WTC11 (cell line): ENCODE measurements at regions not wholly inside any gene's neighbourhood (a gene's known extent, or its start where the extent isn't known, plus 50 kb on each side); places are given as distances from the start of the nearest gene placed in this dataset.
A peak's percentile ranks its signal among the peaks of the same experiment; 100 is the strongest.
"Not testable (repeated sequence)": the region's sequence is repeated elsewhere in the genome, so short reads cannot be mapped to it uniquely, and the experiment has no call there.

Source experiments
- ATAC-seq: fragments of 200-7000 bp; cut with Tn5 transposase; 2 replicates; pipeline ENCODE4 v1.10.0; 2021; ENCODE audit warnings: mild to moderate bottlenecking, moderate library complexity
- CTCF ChIA-PET: fragments of 300-600 bp; sonication (Branson Sonifier 250); formaldehyde crosslinking; loops from one replicate; lab custom pipeline; 2021; ENCODE audit warnings: antibody characterized with exemption; lab: Charles Lee
- POLR2A ChIA-PET: fragments of 350-600 bp; sonication (Branson Sonifier 250); formaldehyde crosslinking; loops from one replicate; lab custom pipeline; 2021; ENCODE audit warnings: antibody characterized with exemption; lab: Charles Lee
- DNase-seq: peaks from one replicate; pipeline ENCODE4 v3.0.0; 2021; ENCODE audit warnings: low spot score
- H3K27ac Mint-ChIP-seq: 2 replicates; pipeline ENCODE4 v1.8.0; 2021; ENCODE audit warnings: mixed read lengths
- H3K27me3 Mint-ChIP-seq: 2 replicates; pipeline ENCODE4 v1.8.0; 2021; ENCODE audit warnings: low read depth, mild to moderate bottlenecking, moderate library complexity, mixed read lengths
- H3K36me3 Mint-ChIP-seq: 2 replicates; pipeline ENCODE4 v1.8.0; 2021; ENCODE audit warnings: mixed read lengths
- H3K4me1 Mint-ChIP-seq: 2 replicates; pipeline ENCODE4 v1.8.0; 2022; ENCODE audit warnings: mixed read lengths
- H3K4me3 Mint-ChIP-seq: 2 replicates; pipeline ENCODE4 v1.8.0; 2021; ENCODE audit warnings: mild to moderate bottlenecking, moderate library complexity, mixed read lengths
- H3K9me3 Mint-ChIP-seq: 2 replicates; pipeline ENCODE4 v1.8.0; 2021; ENCODE audit warnings: mixed read lengths
- FOXK1 ChIP-seq: sonication (generic); formaldehyde crosslinking; IDR thresholded peaks from 2 replicates; pipeline ENCODE4 v1.8.0; 2022; ENCODE audit warnings: mild to moderate bottlenecking, moderate library complexity, missing genetic modification reagents
- GABPB1 ChIP-seq: sonication (generic); formaldehyde crosslinking; IDR thresholded peaks from 2 replicates; pipeline ENCODE4 v1.8.1; 2023; ENCODE audit warnings: mild to moderate bottlenecking, missing genetic modification reagents
- NR3C1 ChIP-seq: sonication (generic); formaldehyde crosslinking; conservative IDR thresholded peaks from 2 replicates; pipeline ENCODE4 v1.8.1; 2023; ENCODE audit warnings: low read depth, mild to moderate bottlenecking, missing genetic modification reagents
- PRRX2 ChIP-seq: fragments of 250-450 bp; sonication (Bioruptor Pico); IDR thresholded peaks from 2 replicates; pipeline ENCODE4 v1.8.0; 2021; ENCODE audit warnings: mild to moderate bottlenecking
- SP1 ChIP-seq: sonication (generic); formaldehyde crosslinking; conservative IDR thresholded peaks from 2 replicates; pipeline ENCODE4 v1.8.1; 2022; ENCODE audit warnings: missing genetic modification reagents
- TEAD1 ChIP-seq: sonication (generic); formaldehyde crosslinking; IDR thresholded peaks from 2 replicates; pipeline ENCODE4 v1.8.0; 2022; ENCODE audit warnings: mild to moderate bottlenecking, missing genetic modification reagents
- ZNF138 ChIP-seq: sonication (generic); formaldehyde crosslinking; conservative IDR thresholded peaks from 2 replicates; pipeline ENCODE4 v1.8.1; 2022; ENCODE audit warnings: mild to moderate bottlenecking, moderate library complexity, missing genetic modification reagents
- ZNF263 ChIP-seq: sonication (generic); formaldehyde crosslinking; IDR thresholded peaks from 2 replicates; pipeline ENCODE4 v1.8.1; 2022; ENCODE audit warnings: low read depth, mild to moderate bottlenecking, moderate library complexity, missing genetic modification reagents
- ZNF317 ChIP-seq: sonication (generic); formaldehyde crosslinking; IDR thresholded peaks from 2 replicates; pipeline ENCODE4 v1.8.1; 2023; ENCODE audit warnings: low read depth, mild to moderate bottlenecking, moderate library complexity, missing genetic modification reagents, borderline replicate concordance
- TF ChIP-seq, protein P1 (sequence below): sonication (generic); formaldehyde crosslinking; conservative IDR thresholded peaks from 2 replicates; pipeline ENCODE4 v1.8.1; 2023; ENCODE audit warnings: mild to moderate bottlenecking, low read depth, missing genetic modification reagents, moderate library complexity
- TF ChIP-seq, protein P2 (sequence below): sonication (generic); formaldehyde crosslinking; IDR thresholded peaks from 2 replicates; pipeline ENCODE4 v1.8.1; 2022; ENCODE audit warnings: missing genetic modification reagents, borderline replicate concordance
- TF ChIP-seq, protein P3 (sequence below): sonication (generic); formaldehyde crosslinking; IDR thresholded peaks from 2 replicates; pipeline ENCODE4 v1.8.0; 2023; ENCODE audit warnings: missing genetic modification reagents, mild to moderate bottlenecking, borderline replicate concordance
- TF ChIP-seq, protein P4 (sequence below): fragments of 250-450 bp; sonication (Bioruptor Pico); IDR thresholded peaks from 2 replicates; pipeline ENCODE4 v1.9.0; 2021; ENCODE audit warnings: moderate library complexity, mild to moderate bottlenecking, inconsistent platforms, borderline replicate concordance

DNA sequence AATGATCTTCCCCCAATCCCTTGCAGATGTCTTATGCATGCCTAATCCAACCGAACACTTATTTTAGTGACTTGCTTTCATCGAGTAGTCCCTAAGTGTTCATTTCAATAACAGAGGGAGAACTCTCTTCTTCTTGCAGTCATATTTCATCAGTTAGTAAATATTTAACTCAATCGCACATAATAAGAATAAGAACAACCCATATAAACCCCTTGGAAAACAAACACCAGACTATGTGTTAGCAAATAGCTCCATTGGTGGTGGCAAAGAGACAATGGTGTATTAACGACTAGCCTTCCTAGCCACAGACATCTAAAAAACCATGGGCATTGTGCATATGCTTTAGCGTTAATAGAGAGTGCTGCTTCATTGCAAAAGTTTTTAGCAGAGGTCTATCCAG lies 725.8 kb downstream of the BCL11A start (continued):
- TF ChIP-seq, protein P1, sequence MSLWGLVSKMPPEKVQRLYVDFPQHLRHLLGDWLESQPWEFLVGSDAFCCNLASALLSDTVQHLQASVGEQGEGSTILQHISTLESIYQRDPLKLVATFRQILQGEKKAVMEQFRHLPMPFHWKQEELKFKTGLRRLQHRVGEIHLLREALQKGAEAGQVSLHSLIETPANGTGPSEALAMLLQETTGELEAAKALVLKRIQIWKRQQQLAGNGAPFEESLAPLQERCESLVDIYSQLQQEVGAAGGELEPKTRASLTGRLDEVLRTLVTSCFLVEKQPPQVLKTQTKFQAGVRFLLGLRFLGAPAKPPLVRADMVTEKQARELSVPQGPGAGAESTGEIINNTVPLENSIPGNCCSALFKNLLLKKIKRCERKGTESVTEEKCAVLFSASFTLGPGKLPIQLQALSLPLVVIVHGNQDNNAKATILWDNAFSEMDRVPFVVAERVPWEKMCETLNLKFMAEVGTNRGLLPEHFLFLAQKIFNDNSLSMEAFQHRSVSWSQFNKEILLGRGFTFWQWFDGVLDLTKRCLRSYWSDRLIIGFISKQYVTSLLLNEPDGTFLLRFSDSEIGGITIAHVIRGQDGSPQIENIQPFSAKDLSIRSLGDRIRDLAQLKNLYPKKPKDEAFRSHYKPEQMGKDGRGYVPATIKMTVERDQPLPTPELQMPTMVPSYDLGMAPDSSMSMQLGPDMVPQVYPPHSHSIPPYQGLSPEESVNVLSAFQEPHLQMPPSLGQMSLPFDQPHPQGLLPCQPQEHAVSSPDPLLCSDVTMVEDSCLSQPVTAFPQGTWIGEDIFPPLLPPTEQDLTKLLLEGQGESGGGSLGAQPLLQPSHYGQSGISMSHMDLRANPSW (CRISPR knock-in tag): no peak

DNA sequence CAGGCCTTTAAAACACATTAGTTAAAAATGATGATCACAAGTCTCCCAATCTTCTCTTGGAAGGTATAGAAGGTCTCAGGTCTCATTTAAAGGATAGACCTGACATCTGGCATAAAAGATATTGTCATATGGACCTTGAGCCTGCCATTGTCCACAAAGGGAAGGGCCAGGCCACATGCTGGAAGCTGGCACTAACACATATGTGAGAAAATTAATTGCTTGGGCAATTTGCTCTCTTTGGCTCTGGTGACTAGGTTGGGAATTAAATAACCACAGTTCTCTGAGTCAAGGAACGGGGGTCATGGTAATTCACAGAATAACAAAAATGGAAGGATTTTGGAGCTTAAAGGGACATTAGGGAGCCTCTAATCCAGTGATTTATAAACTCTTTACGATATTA lies 727.3 kb downstream of the BCL11A start:
- no peak for DNase-seq
- POLR2A ChIA-PET: no interaction called here

DNA sequence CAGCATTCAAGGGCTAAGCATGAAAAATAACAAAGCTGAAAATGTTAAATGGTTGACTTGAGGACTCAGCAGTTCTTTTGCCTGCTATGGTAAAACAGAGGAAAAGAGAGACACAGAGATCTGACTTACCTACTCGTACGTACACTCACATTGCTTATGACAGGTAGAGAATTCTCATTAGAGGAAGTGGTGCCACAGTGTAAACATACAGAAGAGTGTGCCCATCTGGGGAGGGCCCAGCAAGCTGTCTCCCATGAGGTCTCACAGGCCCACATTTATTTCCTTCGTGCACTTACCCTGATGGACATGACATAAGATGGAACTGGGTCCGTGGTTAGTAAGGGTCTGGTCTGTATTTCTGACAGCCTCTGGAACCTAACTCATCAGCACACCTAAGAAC lies 729.1 kb downstream of the BCL11A start:
- no peak overlapping the region for H3K27ac Mint-ChIP-seq
- POLR2A ChIA-PET: no interaction called here
- H3K4me1 Mint-ChIP-seq: no peaks in the 10 kb centered on the region

More for the DNA sequence above, 727.3 kb downstream of the BCL11A start:
- ATAC-seq: no peak
- Mint-ChIP-seq H3K27ac (no peak overlapping the region), H3K36me3 (no peaks in the 10 kb centered on the region), H3K9me3 (no peaks in the 10 kb centered on the region), H3K4me1 (no peaks in the 10 kb centered on the region), H3K4me3 (no peak overlapping the region), H3K27me3 (no peaks in the 10 kb centered on the region; the same call in 1 of the 2 replicates)
- CTCF ChIA-PET: no interaction called here
- TF ChIP-seq NR3C1 (CRISPR knock-in tag): no peak
- TF ChIP-seq, protein P2, sequence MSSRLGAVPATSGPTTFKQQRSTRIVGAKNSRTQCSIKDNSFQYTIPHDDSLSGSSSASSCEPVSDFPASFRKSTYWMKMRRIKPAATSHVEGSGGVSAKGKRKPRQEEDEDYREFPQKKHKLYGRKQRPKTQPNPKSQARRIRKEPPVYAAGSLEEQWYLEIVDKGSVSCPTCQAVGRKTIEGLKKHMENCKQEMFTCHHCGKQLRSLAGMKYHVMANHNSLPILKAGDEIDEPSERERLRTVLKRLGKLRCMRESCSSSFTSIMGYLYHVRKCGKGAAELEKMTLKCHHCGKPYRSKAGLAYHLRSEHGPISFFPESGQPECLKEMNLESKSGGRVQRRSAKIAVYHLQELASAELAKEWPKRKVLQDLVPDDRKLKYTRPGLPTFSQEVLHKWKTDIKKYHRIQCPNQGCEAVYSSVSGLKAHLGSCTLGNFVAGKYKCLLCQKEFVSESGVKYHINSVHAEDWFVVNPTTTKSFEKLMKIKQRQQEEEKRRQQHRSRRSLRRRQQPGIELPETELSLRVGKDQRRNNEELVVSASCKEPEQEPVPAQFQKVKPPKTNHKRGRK: no peak
- TF ChIP-seq TEAD1 (CRISPR knock-in tag): no peak
- no peak for TF ChIP-seq ZNF317 (CRISPR knock-in tag)
- no peak for TF ChIP-seq FOXK1 (CRISPR knock-in tag)
- TF ChIP-seq, protein P3, sequence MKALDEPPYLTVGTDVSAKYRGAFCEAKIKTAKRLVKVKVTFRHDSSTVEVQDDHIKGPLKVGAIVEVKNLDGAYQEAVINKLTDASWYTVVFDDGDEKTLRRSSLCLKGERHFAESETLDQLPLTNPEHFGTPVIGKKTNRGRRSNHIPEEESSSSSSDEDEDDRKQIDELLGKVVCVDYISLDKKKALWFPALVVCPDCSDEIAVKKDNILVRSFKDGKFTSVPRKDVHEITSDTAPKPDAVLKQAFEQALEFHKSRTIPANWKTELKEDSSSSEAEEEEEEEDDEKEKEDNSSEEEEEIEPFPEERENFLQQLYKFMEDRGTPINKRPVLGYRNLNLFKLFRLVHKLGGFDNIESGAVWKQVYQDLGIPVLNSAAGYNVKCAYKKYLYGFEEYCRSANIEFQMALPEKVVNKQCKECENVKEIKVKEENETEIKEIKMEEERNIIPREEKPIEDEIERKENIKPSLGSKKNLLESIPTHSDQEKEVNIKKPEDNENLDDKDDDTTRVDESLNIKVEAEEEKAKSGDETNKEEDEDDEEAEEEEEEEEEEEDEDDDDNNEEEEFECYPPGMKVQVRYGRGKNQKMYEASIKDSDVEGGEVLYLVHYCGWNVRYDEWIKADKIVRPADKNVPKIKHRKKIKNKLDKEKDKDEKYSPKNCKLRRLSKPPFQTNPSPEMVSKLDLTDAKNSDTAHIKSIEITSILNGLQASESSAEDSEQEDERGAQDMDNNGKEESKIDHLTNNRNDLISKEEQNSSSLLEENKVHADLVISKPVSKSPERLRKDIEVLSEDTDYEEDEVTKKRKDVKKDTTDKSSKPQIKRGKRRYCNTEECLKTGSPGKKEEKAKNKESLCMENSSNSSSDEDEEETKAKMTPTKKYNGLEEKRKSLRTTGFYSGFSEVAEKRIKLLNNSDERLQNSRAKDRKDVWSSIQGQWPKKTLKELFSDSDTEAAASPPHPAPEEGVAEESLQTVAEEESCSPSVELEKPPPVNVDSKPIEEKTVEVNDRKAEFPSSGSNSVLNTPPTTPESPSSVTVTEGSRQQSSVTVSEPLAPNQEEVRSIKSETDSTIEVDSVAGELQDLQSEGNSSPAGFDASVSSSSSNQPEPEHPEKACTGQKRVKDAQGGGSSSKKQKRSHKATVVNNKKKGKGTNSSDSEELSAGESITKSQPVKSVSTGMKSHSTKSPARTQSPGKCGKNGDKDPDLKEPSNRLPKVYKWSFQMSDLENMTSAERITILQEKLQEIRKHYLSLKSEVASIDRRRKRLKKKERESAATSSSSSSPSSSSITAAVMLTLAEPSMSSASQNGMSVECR (CRISPR knock-in tag): no peak
- no peak for TF ChIP-seq SP1 (CRISPR knock-in tag)

DNA sequence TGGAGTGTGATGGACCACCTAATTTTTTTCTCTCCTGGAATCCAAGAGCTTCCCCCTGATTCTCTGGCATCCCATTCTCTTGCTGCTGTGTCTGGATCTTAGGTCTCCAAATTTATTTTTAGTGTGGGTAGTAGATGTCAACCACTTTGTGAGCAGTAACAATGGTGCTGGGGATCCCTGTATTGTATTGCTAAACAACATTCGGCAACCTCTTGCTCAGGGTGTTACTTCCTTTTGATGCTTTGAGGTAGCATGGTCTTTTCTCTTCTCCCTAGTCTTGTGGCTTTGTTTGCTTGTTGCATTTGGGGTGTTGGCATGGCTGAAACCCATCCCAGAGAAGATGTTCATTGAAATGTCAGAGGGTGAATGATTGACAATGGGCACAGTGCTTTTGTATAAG lies 737.4 kb downstream of the BCL11A start:
- Mint-ChIP-seq H3K27me3 (no peaks in the 10 kb centered on the region), H3K27ac (no peak overlapping the region), H3K4me3 (no peak overlapping the region), H3K4me1 (peaks cover 9% of the 10 kb centered on the region), H3K9me3 (no peaks in the 10 kb centered on the region), H3K36me3 (no peaks in the 10 kb centered on the region)
- ATAC-seq: peak; percentile 76
- no peak for DNase-seq
- CTCF ChIA-PET: no interaction called here
- TF ChIP-seq ZNF263 (CRISPR knock-in tag) (no peak), PRRX2 (no peak), GABPB1 (no peak), SP1 (CRISPR knock-in tag) (no peak), ZNF138 (CRISPR knock-in tag) (no peak)
- TF ChIP-seq, all 79 proteins: peak for 0
- POLR2A ChIA-PET: no interaction called here

More for the DNA sequence above, 729.1 kb downstream of the BCL11A start:
- DNase-seq: no peak
- no peaks in the 10 kb centered on the region for H3K9me3 Mint-ChIP-seq
- ATAC-seq: no peak
- H3K4me3 Mint-ChIP-seq: no peak overlapping the region
- no peaks in the 10 kb centered on the region for H3K36me3 Mint-ChIP-seq
- TF ChIP-seq, protein P4, sequence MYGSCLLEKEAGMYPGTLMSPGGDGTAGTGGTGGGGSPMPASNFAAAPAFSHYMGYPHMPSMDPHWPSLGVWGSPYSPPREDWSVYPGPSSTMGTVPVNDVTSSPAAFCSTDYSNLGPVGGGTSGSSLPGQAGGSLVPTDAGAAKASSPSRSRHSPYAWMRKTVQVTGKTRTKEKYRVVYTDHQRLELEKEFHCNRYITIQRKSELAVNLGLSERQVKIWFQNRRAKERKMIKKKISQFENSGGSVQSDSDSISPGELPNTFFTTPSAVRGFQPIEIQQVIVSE (CRISPR knock-in tag): no peak
- no peaks in the 10 kb centered on the region for H3K27me3 Mint-ChIP-seq
- CTCF ChIA-PET: no interaction called here

DNA sequence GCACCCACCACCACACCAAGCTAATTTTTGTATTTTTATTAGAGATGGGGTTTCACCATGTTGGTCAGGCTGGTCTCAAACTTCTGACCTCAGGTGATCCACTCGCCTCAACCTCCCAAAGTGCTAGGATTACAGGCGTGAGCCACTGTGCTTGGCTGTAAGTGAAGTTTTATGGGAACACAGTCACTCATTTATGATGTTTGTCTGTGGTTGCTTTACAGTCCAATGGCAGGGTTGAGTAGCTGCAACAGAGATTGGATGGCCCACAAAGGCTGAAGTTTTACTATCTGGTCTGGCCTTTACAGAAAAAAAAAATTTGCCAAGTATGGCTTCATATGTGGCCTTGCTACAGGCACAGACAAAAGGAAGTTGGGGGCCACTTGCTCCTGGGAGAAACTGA lies 743.2 kb downstream of the BCL11A start:
- H3K4me3 Mint-ChIP-seq, POLR2A ChIA-PET, CTCF ChIA-PET, H3K27me3 Mint-ChIP-seq, H3K4me1 Mint-ChIP-seq, H3K36me3 Mint-ChIP-seq, H3K27ac Mint-ChIP-seq, ATAC-seq, DNase-seq, H3K9me3 Mint-ChIP-seq: not testable (repeated sequence)
